ENCODE measurements at regions not wholly inside any gene's neighbourhood (a gene's known extent, or its start where the extent isn't known, plus 50 kb on each side); places are given as distances from the start of the nearest gene placed in this dataset.

DNA sequence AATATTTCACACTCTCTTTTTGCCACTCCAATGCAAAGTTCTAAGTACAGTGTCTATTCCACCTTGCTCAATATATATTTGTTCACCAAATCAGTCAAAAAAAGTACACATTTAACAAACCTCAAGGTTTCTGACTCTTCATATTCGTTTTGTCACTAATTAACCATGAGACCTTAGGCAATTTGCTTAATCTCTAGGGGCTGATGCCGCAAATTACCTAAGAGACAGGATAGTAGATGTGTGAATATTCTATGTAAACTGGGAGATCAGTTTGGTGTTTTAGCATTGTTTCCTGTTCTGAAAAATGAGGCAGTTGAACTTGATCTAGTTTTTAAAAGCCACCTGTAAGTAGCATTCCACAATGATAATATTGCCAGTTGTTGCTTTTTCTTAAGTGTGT is 182.5 kb upstream of the KCNH8 start:
- peaks cover 4% of the 10 kb centered on the region for H3K9me3 ChIP-seq (ENCODE audit: insufficient read depth, low read length, severe bottlenecking)
- no peaks in the 10 kb centered on the region for H3K27me3 ChIP-seq (ENCODE audit: insufficient read depth, low read length, poor library complexity)
- H3K36me3 ChIP-seq (ENCODE audit: insufficient read depth, low read length) = no peaks in the 10 kb centered on the region
- no peak overlapping the region for H3K4me3 ChIP-seq (ENCODE audit: low read depth in 1 of 2, low read length in 2 of 2)
- no peak overlapping the region for H3K4me2 ChIP-seq (ENCODE audit: insufficient read depth, low read length)
- no peaks in the 10 kb centered on the region for H3K79me2 ChIP-seq (ENCODE audit: insufficient read depth, low read length)
- no peak for ATAC-seq (ENCODE audit: insufficient read depth, low read depth)
- no peak for DNase-seq
- no peak overlapping the region for H2AFZ ChIP-seq (ENCODE audit: low read depth, low read length)
- H3K27ac ChIP-seq (ENCODE audit: low read length) = peak overlapping the region; percentile 34; the same call in 1 of the 2 replicates
- TF ChIP-seq EZH2 (IDR thresholded peaks at IDR 0.05; ENCODE audit: borderline replicate concordance, low read depth, low read length, severe bottlenecking) = no peak
- TF ChIP-seq, protein P1, sequence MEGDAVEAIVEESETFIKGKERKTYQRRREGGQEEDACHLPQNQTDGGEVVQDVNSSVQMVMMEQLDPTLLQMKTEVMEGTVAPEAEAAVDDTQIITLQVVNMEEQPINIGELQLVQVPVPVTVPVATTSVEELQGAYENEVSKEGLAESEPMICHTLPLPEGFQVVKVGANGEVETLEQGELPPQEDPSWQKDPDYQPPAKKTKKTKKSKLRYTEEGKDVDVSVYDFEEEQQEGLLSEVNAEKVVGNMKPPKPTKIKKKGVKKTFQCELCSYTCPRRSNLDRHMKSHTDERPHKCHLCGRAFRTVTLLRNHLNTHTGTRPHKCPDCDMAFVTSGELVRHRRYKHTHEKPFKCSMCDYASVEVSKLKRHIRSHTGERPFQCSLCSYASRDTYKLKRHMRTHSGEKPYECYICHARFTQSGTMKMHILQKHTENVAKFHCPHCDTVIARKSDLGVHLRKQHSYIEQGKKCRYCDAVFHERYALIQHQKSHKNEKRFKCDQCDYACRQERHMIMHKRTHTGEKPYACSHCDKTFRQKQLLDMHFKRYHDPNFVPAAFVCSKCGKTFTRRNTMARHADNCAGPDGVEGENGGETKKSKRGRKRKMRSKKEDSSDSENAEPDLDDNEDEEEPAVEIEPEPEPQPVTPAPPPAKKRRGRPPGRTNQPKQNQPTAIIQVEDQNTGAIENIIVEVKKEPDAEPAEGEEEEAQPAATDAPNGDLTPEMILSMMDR (IDR thresholded peaks at IDR 0.05; ENCODE audit: borderline replicate concordance, extremely low read depth, low read length, poor library complexity, severe bottlenecking) = no peak
- peaks cover 26% of the 10 kb centered on the region for H3K4me1 ChIP-seq (ENCODE audit: insufficient read depth, low read length)
- no peaks in the 10 kb centered on the region for H4K20me1 ChIP-seq (ENCODE audit: insufficient read depth, low read length)
- no peak overlapping the region for H3K9ac ChIP-seq (ENCODE audit: low read depth, low read length)

DNA sequence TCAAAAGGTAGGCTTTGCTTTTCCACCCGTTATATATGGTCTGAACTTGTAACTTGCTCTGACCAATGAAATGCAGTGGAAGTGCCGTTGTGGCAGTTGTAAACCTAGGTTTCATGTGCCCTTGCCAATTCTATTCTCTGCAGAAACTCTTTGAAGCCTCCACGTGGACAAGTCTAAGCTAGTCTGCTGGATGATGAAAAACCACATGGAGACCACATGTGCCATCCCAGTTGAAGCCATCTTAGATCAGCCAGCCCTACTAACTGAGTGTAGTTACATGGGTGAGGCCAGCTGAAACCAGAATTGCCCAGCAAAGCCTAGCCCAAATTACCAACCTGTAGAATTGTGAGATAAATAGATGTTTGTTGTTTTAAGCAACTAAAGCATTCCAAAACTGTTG is 183.7 kb upstream of the KCNH8 start:
- H3K36me3 ChIP-seq (ENCODE audit: insufficient read depth, low read length) = no peaks in the 10 kb centered on the region
- no peak overlapping the region for H3K9ac ChIP-seq (ENCODE audit: low read depth, low read length)
- peak overlapping the region; percentile 42; the same call in 1 of the 2 replicates for H3K27ac ChIP-seq (ENCODE audit: low read length)
- H3K4me3 ChIP-seq (ENCODE audit: low read depth in 1 of 2, low read length in 2 of 2) = no peak overlapping the region
- H3K27me3 ChIP-seq (ENCODE audit: insufficient read depth, low read length, poor library complexity) = no peaks in the 10 kb centered on the region
- no peak overlapping the region for H3K4me2 ChIP-seq (ENCODE audit: insufficient read depth, low read length)
- H2AFZ ChIP-seq (ENCODE audit: low read depth, low read length) = peak overlapping the region; percentile 60; the same call in 1 of the 2 replicates
- peaks cover 26% of the 10 kb centered on the region for H3K4me1 ChIP-seq (ENCODE audit: insufficient read depth, low read length)
- DNase-seq (peak; percentile 71), ATAC-seq (ENCODE audit: insufficient read depth, low read depth) (peak; percentile 96)
- TF ChIP-seq, protein P1 (IDR thresholded peaks at IDR 0.05; ENCODE audit: borderline replicate concordance, extremely low read depth, low read length, poor library complexity, severe bottlenecking) = no peak
- no peak for TF ChIP-seq EZH2 (IDR thresholded peaks at IDR 0.05; ENCODE audit: borderline replicate concordance, low read depth, low read length, severe bottlenecking)
- H3K9me3 ChIP-seq (ENCODE audit: insufficient read depth, low read length, severe bottlenecking) = peaks cover 4% of the 10 kb centered on the region
- no peaks in the 10 kb centered on the region for H4K20me1 ChIP-seq (ENCODE audit: insufficient read depth, low read length)
- H3K79me2 ChIP-seq (ENCODE audit: insufficient read depth, low read length) = no peaks in the 10 kb centered on the region

GRCh38 chr3:18951333-18951732 is 197.0 kb upstream of the KCNH8 start:
- Histone ChIP-seq H2AFZ (ENCODE audit: low read depth, low read length) (no peak overlapping the region), H3K9me3 (ENCODE audit: insufficient read depth, low read length, severe bottlenecking) (no peaks in the 10 kb centered on the region), H3K4me1 (ENCODE audit: insufficient read depth, low read length) (no peaks in the 10 kb centered on the region), H3K27ac (ENCODE audit: low read length) (no peak overlapping the region), H3K9ac (ENCODE audit: low read depth, low read length) (no peak overlapping the region), H3K36me3 (ENCODE audit: insufficient read depth, low read length) (no peaks in the 10 kb centered on the region), H3K27me3 (ENCODE audit: insufficient read depth, low read length, poor library complexity) (no peaks in the 10 kb centered on the region), H4K20me1 (ENCODE audit: insufficient read depth, low read length) (no peaks in the 10 kb centered on the region), H3K4me3 (ENCODE audit: low read depth in 1 of 2, low read length in 2 of 2) (no peak overlapping the region), H3K79me2 (ENCODE audit: insufficient read depth, low read length) (no peaks in the 10 kb centered on the region), H3K4me2 (ENCODE audit: insufficient read depth, low read length) (no peak overlapping the region)
- TF ChIP-seq, protein P1 (IDR thresholded peaks at IDR 0.05; ENCODE audit: borderline replicate concordance, extremely low read depth, low read length, poor library complexity, severe bottlenecking) = no peak
- TF ChIP-seq EZH2 (IDR thresholded peaks at IDR 0.05; ENCODE audit: borderline replicate concordance, low read depth, low read length, severe bottlenecking) = no peak
- no peak for DNase-seq
- no peak for ATAC-seq (ENCODE audit: insufficient read depth, low read depth)

DNA sequence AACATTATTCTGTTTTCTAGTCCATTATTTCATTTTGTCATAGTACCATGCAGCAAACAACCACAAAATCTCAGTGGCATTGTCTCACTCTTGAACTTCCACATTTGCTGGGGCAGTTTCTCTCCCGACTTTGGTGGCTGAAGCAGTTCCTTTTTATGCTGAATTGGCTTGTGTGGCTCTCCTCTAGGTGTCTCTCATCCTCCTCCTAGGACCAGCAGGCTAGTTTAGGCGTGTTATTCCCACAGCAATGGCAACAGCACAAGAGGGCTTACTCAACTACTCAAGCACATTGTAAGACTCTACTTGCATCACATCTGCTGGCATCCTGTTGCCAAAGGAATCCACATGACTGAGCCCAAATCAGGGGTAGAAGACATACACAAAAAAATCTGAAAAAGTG is 201.8 kb upstream of the KCNH8 start:
- no peak overlapping the region for H3K27ac ChIP-seq (ENCODE audit: low read length)
- no peaks in the 10 kb centered on the region for H4K20me1 ChIP-seq (ENCODE audit: insufficient read depth, low read length)
- TF ChIP-seq, protein P1 (IDR thresholded peaks at IDR 0.05; ENCODE audit: borderline replicate concordance, extremely low read depth, low read length, poor library complexity, severe bottlenecking) = peak; percentile 29
- no peak for TF ChIP-seq EZH2 (IDR thresholded peaks at IDR 0.05; ENCODE audit: borderline replicate concordance, low read depth, low read length, severe bottlenecking)

More for the DNA sequence above, 201.8 kb upstream of the KCNH8 start:
- no peak overlapping the region for H2AFZ ChIP-seq (ENCODE audit: low read depth, low read length)
- no peak overlapping the region for H3K4me2 ChIP-seq (ENCODE audit: insufficient read depth, low read length)
- DNase-seq = no peak
- no peak; the same call in 2 of the 3 replicates for ATAC-seq (ENCODE audit: insufficient read depth, low read depth)
- no peaks in the 10 kb centered on the region for H3K79me2 ChIP-seq (ENCODE audit: insufficient read depth, low read length)
- no peaks in the 10 kb centered on the region for H3K4me1 ChIP-seq (ENCODE audit: insufficient read depth, low read length)
- no peak overlapping the region for H3K9ac ChIP-seq (ENCODE audit: low read depth, low read length)
- no peak overlapping the region for H3K4me3 ChIP-seq (ENCODE audit: low read depth in 1 of 2, low read length in 2 of 2)
- H3K9me3 ChIP-seq (ENCODE audit: insufficient read depth, low read length, severe bottlenecking) = no peaks in the 10 kb centered on the region
- H3K36me3 ChIP-seq (ENCODE audit: insufficient read depth, low read length) = no peaks in the 10 kb centered on the region
- H3K27me3 ChIP-seq (ENCODE audit: insufficient read depth, low read length, poor library complexity) = no peaks in the 10 kb centered on the region

Measured in DND-41 (cell line).